NCI-H524 (cell line): ENCODE measurements at regions not wholly inside any gene's neighbourhood (a gene's known extent, or its start where the extent isn't known, plus 50 kb on each side); places are given as distances from the start of the nearest gene placed in this dataset.
A peak's percentile ranks its signal among the peaks of the same experiment; 100 is the strongest.

ENCODE experiments used
- DNase-seq, 2 experiments: peaks; one replicate each; lab custom pipeline; 2025; lab: John Stamatoyannopoulos, UW

- no peak for DNase-seq
These were observed 257.7 kb upstream of the TNP1 start for GRCh38 chr2:217117523-217117922.

GRCh38 chr2:217116610-217117009 is 256.7 kb upstream of the TNP1 start:
- no peak for DNase-seq

GRCh38 chr2:217114117-217114516 is 254.3 kb upstream of the TNP1 start:
- DNase-seq = no peak

- DNase-seq = no peak
These were observed 253.6 kb upstream of the TNP1 start for GRCh38 chr2:217113491-217113890.

- DNase-seq = no peak
These were observed 250.7 kb upstream of the TNP1 start for GRCh38 chr2:217110550-217110949.

GRCh38 chr2:217108575-217109027 is 248.7 kb upstream of the TNP1 start:
- no peak for DNase-seq

- DNase-seq = no peak
These were observed 248.2 kb upstream of the TNP1 start for GRCh38 chr2:217108086-217108485.

- DNase-seq = no peak
These were observed 247.6 kb upstream of the TNP1 start for GRCh38 chr2:217107480-217107879.

GRCh38 chr2:217106650-217107014 is 246.8 kb upstream of the TNP1 start:
- no peak for DNase-seq

GRCh38 chr2:217105733-217106649 is 246.1 kb upstream of the TNP1 start:
- DNase-seq = no peak

- no peak for DNase-seq
These were observed 244.1 kb upstream of the TNP1 start for GRCh38 chr2:217103752-217104545.

GRCh38 chr2:217102956-217103355 is 243.1 kb upstream of the TNP1 start:
- no peak for DNase-seq

- DNase-seq = no peak
These were observed 242.1 kb upstream of the TNP1 start for GRCh38 chr2:217101972-217102371.

- no peak for DNase-seq
These were observed 239.7 kb upstream of the TNP1 start for GRCh38 chr2:217099561-217099960.

- peak in 1 of 2 experiments; percentile 22 for DNase-seq
These were observed 238.6 kb upstream of the TNP1 start for GRCh38 chr2:217098435-217098834.

GRCh38 chr2:217097346-217097745 is 237.5 kb upstream of the TNP1 start:
- DNase-seq = no peak

- no peak for DNase-seq
These were observed 236.8 kb upstream of the TNP1 start for GRCh38 chr2:217096474-217097225.

- no peak for DNase-seq
These were observed 235.8 kb upstream of the TNP1 start for GRCh38 chr2:217095511-217096205.

GRCh38 chr2:217092710-217093379 is 233.0 kb upstream of the TNP1 start:
- DNase-seq = no peak

GRCh38 chr2:217091531-217091930 is 231.7 kb upstream of the TNP1 start:
- DNase-seq = no peak

GRCh38 chr2:217090884-217091283 is 231.0 kb upstream of the TNP1 start:
- DNase-seq = no peak
